CD4-positive, alpha-beta T cell treated with Interleukin-1 beta for 1 hour (primary cell): ENCODE measurements at regions not wholly inside any gene's neighbourhood (a gene's known extent, or its start where the extent isn't known, plus 50 kb on each side); places are given as distances from the start of the nearest gene placed in this dataset.

Experiments
- DNase-seq, 2 donors: peaks; one replicate each; pipeline ENCODE4 v3.0.0-alpha.2; 2020 to 2022

GRCh38 chr3:31157047-31157694 is 262.7 kb upstream of the GADL1 start:
- no peak for DNase-seq

- DNase-seq, result no peak
These were observed 263.6 kb upstream of the GADL1 start for GRCh38 chr3:31157893-31158620.

- no peak for DNase-seq
These were observed 265.0 kb upstream of the GADL1 start for GRCh38 chr3:31159331-31160039.

- DNase-seq, result no peak
These were observed 267.4 kb upstream of the GADL1 start for GRCh38 chr3:31161889-31162288.

- no peak for DNase-seq
These were observed 269.9 kb upstream of the GADL1 start for GRCh38 chr3:31164381-31164780.

GRCh38 chr3:31165399-31165860 is 271.0 kb upstream of the GADL1 start:
- no peak for DNase-seq

- DNase-seq, result no peak
These were observed 271.9 kb upstream of the GADL1 start for GRCh38 chr3:31166249-31166885.

GRCh38 chr3:31167666-31168065 is 273.2 kb upstream of the GADL1 start:
- no peak for DNase-seq

GRCh38 chr3:31170932-31171670 is 276.6 kb upstream of the GADL1 start:
- no peak for DNase-seq

- no peak for DNase-seq
These were observed 277.9 kb upstream of the GADL1 start for GRCh38 chr3:31172336-31172735.

- no peak for DNase-seq
These were observed 278.8 kb upstream of the GADL1 start for GRCh38 chr3:31173118-31173718.

GRCh38 chr3:31174079-31174478 is 279.6 kb upstream of the GADL1 start:
- no peak for DNase-seq

- DNase-seq, result no peak
These were observed 281.6 kb upstream of the GADL1 start for GRCh38 chr3:31176045-31176444.

GRCh38 chr3:31178467-31178866 is 284.0 kb upstream of the GADL1 start:
- no peak for DNase-seq

- no peak for DNase-seq
These were observed 285.3 kb upstream of the GADL1 start for GRCh38 chr3:31179768-31180167.

- no peak for DNase-seq
These were observed 285.8 kb upstream of the GADL1 start for GRCh38 chr3:31180274-31180673.

- no peak for DNase-seq
These were observed 287.2 kb upstream of the GADL1 start for GRCh38 chr3:31181661-31182060.

- no peak for DNase-seq
These were observed 288.2 kb upstream of the GADL1 start for GRCh38 chr3:31182661-31183060.

- no peak for DNase-seq
These were observed 290.0 kb upstream of the GADL1 start for GRCh38 chr3:31184261-31185061.

GRCh38 chr3:31185062-31185357 is 290.5 kb upstream of the GADL1 start:
- DNase-seq, result no peak

- DNase-seq, result no peak
These were observed 291.6 kb upstream of the GADL1 start for GRCh38 chr3:31186041-31186440.

GRCh38 chr3:31187380-31187779 is 292.9 kb upstream of the GADL1 start:
- no peak for DNase-seq
